ENCODE measurements at regions not wholly inside any gene's neighbourhood (a gene's known extent, or its start where the extent isn't known, plus 50 kb on each side); places are given as distances from the start of the nearest gene placed in this dataset.

DNA sequence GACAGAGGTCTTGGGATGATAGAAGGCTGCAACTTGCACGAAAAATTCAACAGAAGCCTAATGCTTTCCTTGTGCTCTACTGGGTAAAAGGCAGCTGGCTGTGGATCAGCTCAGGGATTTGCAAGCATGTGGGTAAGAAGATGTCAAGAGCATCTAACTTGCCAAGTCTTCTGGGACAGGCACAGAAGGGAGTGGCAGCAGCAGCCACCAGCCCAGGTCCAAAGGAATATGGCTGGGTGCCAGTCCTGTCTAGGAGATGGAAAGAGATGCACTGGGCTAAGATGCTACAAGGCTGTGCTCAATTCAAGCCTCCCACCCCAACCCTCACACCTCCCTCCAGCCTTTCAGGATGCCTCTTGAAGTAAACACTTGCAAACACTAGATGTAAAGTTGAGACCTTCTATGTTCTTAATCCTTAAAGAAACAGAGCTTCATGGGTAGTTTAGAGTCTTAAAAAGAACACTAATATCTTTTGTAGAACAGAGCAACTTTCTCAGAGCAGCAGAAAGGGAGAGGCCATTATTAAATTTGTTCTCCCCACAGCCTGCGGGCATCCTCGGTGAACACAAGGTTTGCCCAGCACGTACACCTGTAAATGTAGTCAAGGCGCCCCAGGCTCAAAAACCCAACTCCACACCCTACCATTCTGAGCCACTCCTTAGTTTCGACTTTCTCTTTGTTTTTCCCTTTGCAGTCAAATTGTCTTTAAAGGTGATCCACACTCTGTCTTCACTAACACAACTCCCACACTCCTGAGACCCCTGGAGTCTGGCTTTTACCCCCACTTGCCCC, 64.6 kb upstream of the BCAR3 start:
- DNase-seq (ENCODE audit: low read depth in 2 of 2, low spot score in 1 of 2), result no peak

DNA sequence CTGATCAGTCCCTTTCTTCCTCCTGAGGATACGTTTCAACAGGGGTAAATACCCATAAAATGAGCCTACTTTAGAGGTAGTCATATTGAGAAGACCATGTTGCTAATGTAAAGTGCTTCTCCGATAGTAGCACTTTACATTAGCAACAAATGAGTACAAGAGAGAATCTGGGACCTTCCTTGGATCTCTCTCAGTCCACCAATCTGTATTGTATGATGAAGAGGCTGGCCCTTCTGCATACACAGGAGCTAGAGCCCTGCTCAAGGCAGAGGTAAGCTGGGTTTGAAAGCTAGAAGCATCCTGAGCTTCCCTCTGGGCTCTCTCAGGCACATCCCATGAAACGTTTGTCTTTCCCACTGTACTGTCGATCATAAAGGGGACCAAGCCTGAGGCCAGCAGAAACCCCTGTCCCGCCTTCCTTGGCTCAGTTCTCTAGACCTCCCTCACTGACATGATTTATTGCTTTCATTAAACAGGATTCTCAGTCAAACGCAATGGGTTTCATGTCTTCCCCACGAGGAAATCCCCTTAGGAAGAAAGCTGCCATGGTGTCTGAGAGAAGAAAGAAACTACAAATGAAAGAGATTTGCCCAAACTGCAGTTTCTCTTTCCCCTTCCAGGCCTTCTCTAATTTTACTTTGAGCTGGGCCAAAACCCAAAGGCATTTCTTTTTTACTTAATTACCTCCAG, 62.8 kb upstream of the BCAR3 start:
- DNase-seq (ENCODE audit: low read depth in 2 of 2, low spot score in 1 of 2), result no peak

DNA sequence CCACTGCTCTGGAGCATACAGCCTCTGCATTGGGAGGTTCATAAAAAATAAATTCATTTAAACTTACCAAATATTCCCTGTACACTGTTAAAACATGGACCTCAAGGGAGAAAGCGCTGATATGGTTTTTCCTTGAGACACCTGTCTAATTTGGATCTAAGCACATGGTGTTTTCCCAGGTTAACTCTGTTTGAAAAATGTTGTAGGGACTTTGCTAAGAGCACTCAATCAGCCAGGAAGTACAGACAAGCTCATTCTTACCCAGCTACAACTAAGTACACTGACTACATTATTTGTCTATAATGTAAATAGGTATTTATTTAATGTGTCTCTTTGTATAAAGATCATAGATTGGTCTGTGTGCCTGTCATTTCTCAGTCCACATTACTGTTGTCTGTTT, 61.8 kb upstream of the BCAR3 start:
- DNase-seq (ENCODE audit: low read depth in 2 of 2, low spot score in 1 of 2), result no peak

DNA sequence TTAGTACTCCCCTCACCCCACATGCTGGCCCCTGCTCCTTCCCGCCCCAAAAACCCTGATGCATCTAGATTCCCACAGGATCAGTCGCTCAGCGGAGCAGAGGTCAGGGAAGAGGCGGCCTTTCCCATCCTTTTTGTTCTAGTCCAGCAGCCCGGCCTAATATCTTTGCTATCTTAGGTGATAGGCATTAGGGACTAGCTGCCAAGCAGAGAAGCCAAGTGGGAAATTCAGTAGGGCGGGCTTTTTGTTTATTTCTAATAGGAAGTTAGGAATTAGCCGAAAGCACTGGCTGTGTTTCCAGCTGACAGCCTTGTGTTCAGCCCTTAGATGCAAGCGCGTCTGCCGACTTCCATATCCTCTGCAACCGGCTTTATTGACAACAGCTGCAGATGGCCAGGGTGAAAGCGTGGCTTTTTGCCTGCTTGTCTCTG, 59.0 kb upstream of the BCAR3 start:
- DNase-seq (ENCODE audit: low read depth in 2 of 2, low spot score in 1 of 2), result no peak

DNA sequence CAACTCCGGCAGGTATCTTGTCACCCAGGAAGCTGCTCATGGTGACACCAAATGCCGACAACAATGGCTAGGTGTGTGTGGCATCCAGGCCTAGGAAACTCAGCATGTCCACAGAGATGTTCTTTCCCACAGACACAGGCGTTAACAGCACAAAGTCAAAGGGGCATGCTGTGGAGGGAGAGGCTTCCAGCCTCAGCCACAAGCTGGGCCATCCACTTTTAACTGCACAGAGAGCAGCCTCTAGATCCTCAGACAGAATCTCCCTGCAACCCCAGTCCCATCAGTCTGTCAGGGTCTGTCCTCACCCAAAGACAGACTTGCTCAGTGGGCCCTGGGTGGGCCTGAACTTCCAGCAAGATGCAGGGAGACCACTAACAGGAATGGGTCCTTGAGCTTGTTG, 58.5 kb upstream of the BCAR3 start:
- no peak for DNase-seq (ENCODE audit: low read depth in 2 of 2, low spot score in 1 of 2)

DNA sequence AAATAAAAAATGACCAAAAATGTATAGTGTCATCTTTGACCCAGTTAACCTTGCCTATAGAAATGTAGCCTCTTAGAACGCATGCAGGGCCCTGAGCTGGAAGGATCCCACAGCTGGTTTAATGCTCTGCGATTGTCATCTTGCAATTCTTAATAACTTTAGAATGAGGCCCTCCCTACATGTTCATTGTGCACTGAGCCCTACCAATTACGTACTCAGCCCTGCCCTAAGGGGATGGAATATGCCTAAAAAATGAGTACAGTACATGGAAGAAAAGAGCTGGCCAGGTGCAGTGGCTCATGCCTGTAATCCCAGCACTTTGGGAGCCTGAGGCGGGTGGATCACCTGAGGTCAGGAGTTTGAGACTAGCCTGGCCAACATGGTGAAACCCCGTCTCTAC, 57.8 kb upstream of the BCAR3 start:
- no peak for DNase-seq (ENCODE audit: low read depth in 2 of 2, low spot score in 1 of 2)

DNA sequence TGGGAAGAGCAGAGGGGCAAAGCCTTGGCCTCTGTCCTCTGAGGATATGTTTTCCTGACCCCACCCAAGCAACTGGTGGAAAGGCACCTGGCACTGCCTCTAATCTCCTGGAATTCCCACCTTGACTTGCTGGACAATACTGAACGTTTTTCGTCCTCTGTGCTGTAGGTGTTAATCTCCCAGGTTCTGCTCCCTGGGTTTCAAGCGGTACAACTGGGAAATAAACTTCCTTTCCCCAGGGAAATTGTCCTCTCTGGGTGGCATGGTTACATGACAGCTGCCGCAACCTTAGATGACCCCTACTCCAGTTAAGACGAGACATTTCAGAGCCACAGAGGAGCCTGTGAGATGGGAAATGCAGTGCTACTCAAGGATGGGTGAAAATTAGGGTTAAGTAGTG, 57.3 kb upstream of the BCAR3 start:
- no peak for DNase-seq (ENCODE audit: low read depth in 2 of 2, low spot score in 1 of 2)

DNA sequence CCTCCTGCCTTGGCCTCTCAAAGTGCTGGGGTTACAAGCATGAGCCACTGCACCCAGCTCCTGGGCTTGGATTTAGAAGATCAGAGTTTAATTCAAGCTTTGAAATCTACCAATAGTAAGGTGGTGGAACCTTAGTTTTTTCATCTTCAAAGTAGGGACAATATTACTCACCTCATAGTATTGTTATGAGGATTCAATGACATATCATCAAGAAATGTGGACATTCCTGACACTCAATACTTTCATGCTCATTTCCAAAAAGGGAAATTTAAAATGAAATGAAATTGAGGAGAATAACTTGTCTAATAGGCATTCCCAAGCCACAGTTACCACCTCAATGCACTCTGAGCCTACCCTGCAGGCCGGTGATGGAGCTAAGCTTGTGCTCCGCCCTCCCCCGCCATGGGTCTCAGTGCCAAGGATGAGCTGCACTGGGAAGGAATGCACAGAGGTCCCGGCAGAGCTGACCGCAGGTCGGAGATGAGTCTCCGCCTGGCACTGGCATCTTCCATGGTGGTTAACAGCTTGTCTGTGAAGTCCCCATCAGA, 56.5 kb upstream of the BCAR3 start:
- no peak for DNase-seq (ENCODE audit: low read depth in 2 of 2, low spot score in 1 of 2)

DNA sequence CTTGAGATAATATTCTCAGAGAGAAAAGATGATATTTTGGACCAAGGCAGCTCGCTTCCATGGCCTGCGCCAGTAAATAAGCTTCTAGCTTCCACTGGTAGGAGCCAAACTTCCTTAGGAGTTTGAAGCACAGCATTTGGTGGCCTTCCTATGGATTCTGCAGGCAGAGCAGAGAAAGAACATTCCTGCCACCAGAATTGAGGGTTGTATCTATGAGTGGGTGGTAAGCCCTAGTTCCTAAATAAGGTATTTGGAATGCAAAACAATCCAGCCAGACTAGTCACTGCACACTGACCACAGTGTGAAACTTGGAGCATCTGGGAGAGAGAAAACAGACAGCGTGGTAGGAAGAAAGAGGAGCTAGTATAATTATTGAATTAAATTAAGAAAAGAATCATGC, 54.1 kb upstream of the BCAR3 start:
- DNase-seq (ENCODE audit: low read depth in 2 of 2, low spot score in 1 of 2), result no peak

DNA sequence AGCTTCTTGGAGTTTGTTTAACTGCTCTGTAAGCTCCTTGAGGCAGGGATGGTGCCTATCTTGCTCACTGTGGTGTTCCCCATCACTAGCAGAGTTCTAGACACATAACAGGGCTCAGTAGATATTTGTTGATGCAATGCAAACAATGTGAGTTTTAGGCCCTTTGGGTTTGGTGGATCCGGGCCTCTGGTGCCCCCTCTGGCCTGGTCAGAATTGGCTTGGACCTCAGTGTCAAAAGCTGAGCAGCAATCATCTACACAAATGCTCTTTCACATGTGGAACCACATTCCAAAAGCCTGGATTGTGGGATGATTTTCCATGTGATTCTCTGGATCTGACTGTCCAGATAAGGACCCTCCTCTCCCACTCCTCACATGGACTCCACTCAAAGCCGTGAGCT, 53.4 kb upstream of the BCAR3 start:
- DNase-seq (ENCODE audit: low read depth in 2 of 2, low spot score in 1 of 2), result no peak

DNA sequence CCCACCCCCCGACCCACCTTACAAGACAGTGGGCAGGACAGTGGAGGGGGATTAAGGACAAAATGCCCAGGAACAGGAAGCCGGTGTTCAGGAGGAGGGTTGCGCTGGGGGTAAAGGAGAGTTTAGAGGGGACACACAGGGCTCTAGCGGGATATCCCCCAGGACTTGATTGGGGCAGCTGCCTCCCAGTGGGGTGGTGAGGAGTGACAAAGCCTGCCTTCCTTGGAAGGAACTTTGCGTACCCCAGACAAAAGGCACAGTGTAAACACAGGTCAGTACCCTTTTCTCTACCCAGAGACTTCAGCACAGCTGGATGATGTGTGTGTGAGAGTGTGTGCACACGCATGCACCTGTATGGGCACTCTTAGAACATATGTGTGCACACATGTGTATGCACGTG, 51.7 kb upstream of the BCAR3 start:
- no peak for DNase-seq (ENCODE audit: low read depth in 2 of 2, low spot score in 1 of 2)

DNA sequence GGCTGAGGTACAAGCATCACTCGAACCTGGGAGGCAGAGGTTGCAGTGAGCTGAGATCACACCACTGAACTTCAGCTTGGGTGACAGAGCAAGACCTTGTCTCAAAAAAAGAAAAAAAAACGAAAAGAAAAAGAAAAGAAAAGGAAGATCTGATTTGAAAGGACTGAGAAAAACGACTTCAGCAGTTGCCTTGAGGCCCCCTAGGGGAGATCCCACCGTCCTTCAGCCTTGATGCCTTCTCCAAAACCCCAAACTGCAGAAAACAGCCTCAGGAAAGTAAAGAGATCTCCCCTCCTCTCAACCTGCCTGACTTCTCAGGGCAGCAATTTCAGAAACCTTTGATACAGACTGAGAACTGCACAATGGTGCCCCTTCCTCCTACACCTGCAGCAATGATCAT, 50.9 kb upstream of the BCAR3 start:
- DNase-seq (ENCODE audit: low read depth in 2 of 2, low spot score in 1 of 2), result no peak

All from stimulated activated CD8-positive, alpha-beta memory T cell treated with anti-CD3 and anti-CD28 coated beads, Interleukin-4, amount 100 ng/mL, for 4 hours (primary cell).